Fibroblast of gingiva (primary cell): ENCODE measurements at regions not wholly inside any gene's neighbourhood (a gene's known extent, or its start where the extent isn't known, plus 50 kb on each side); places are given as distances from the start of the nearest gene placed in this dataset.
"Not testable (repeated sequence)": the region's sequence is repeated elsewhere in the genome, so short reads cannot be mapped to it uniquely, and the experiment has no call there.

Source experiments
- DNase-seq: peaks from one replicate; pipeline ENCODE4 v3.0.0-alpha.2; 2011; ENCODE audit warnings: low read depth

- no peak for DNase-seq
Observed at GRCh38 chr18:21928925-21929324, 188.3 kb downstream of the MIB1 start.

- no peak for DNase-seq
Observed at GRCh38 chr18:21930177-21930576, 189.6 kb downstream of the MIB1 start.

GRCh38 chr18:21933931-21934765, 193.6 kb downstream of the MIB1 start:
- no peak for DNase-seq

GRCh38 chr18:21934766-21935015, 194.1 kb downstream of the MIB1 start:
- DNase-seq, result no peak

GRCh38 chr18:21943456-21943855, 202.9 kb downstream of the MIB1 start:
- no peak for DNase-seq

- DNase-seq, result no peak
Observed at GRCh38 chr18:21949326-21950015, 208.9 kb downstream of the MIB1 start.

- DNase-seq, result peak; percentile 45
Observed at GRCh38 chr18:21955757-21956652, 213.4 kb upstream of the GATA6 start.

GRCh38 chr18:21958263-21958662, 211.1 kb upstream of the GATA6 start:
- no peak for DNase-seq

- DNase-seq, result no peak
Observed at GRCh38 chr18:21958707-21959450, 210.5 kb upstream of the GATA6 start.

- DNase-seq, result no peak
Observed at GRCh38 chr18:21960189-21960588, 209.2 kb upstream of the GATA6 start.

GRCh38 chr18:21963336-21963735, 206.1 kb upstream of the GATA6 start:
- no peak for DNase-seq

GRCh38 chr18:21968338-21968737, 201.1 kb upstream of the GATA6 start:
- no peak for DNase-seq

- DNase-seq, result no peak
Observed at GRCh38 chr18:21972281-21972680, 197.1 kb upstream of the GATA6 start.

GRCh38 chr18:21975954-21976353, 193.4 kb upstream of the GATA6 start:
- not testable (repeated sequence) for DNase-seq

GRCh38 chr18:21978546-21979170, 190.7 kb upstream of the GATA6 start:
- no peak for DNase-seq

GRCh38 chr18:21979171-21979560, 190.2 kb upstream of the GATA6 start:
- no peak for DNase-seq

- no peak for DNase-seq
Observed at GRCh38 chr18:21979759-21980158, 189.6 kb upstream of the GATA6 start.

- no peak for DNase-seq
Observed at GRCh38 chr18:21980744-21981143, 188.6 kb upstream of the GATA6 start.

GRCh38 chr18:21981489-21981888, 187.9 kb upstream of the GATA6 start:
- DNase-seq, result not testable (repeated sequence)

- DNase-seq, result no peak
Observed at GRCh38 chr18:21991081-21991534, 178.3 kb upstream of the GATA6 start.

GRCh38 chr18:21991886-21992285, 177.5 kb upstream of the GATA6 start:
- DNase-seq, result no peak
